ENCODE measurements at regions not wholly inside any gene's neighbourhood (a gene's known extent, or its start where the extent isn't known, plus 50 kb on each side); places are given as distances from the start of the nearest gene placed in this dataset.

GRCh38 chr3:162879021-162879562, 1382.5 kb downstream of the OTOL1 start:
- Histone ChIP-seq H2BK15ac (ENCODE audit: low read depth, low read length) (no peak overlapping the region), H4K91ac (ENCODE audit: insufficient read length, low read depth, low read length) (no peak overlapping the region), H3K18ac (ENCODE audit: insufficient read length, low read depth, low read length) (no peak overlapping the region), H2AFZ (ENCODE audit: low read length) (no peak overlapping the region), H3K27ac (ENCODE audit: insufficient read length, low read depth, low read length) (no peak overlapping the region), H3K9me3 (ENCODE audit: control insufficient read depth, low read depth, low read length) (no peaks in the 10 kb centered on the region), H3K4me2 (ENCODE audit: insufficient read depth, insufficient read length, low read length) (no peak overlapping the region), H3K27me3 (ENCODE audit: insufficient read depth, low read length) (no peaks in the 10 kb centered on the region), H3T11ph (ENCODE audit: low read length) (no peak overlapping the region), H3K56ac (ENCODE audit: insufficient read length, low read depth, low read length) (no peak overlapping the region), H2BK20ac (ENCODE audit: low read depth, low read length, poor library complexity, severe bottlenecking) (no peak overlapping the region), H4K5ac (ENCODE audit: insufficient read length, low read depth, low read length) (no peak overlapping the region), H3K4me1 (ENCODE audit: insufficient read depth, low read length) (no peaks in the 10 kb centered on the region), H2BK120ac (ENCODE audit: low read depth, low read length, poor library complexity, severe bottlenecking) (no peak overlapping the region), H2AK5ac (ENCODE audit: insufficient read length, low read length) (no peak overlapping the region), H3K23ac (ENCODE audit: insufficient read length, low read depth, low read length) (no peak overlapping the region), H3K23me2 (ENCODE audit: insufficient read length, low read depth, low read length, poor library complexity, severe bottlenecking) (no peaks in the 10 kb centered on the region), H3K79me1 (ENCODE audit: insufficient read depth, low read depth, low read length, poor library complexity, severe bottlenecking) (no peaks in the 10 kb centered on the region), H2BK12ac (ENCODE audit: insufficient read length, low read depth, low read length) (no peak overlapping the region), H4K20me1 (ENCODE audit: control insufficient read depth, insufficient read depth, insufficient read length) (no peaks in the 10 kb centered on the region), H3K9ac (ENCODE audit: extremely low read depth, insufficient read length, low read length) (no peak overlapping the region), H3K79me2 (ENCODE audit: insufficient read depth, low read length) (no peaks in the 10 kb centered on the region), H3K4ac (ENCODE audit: low read depth, low read length) (no peak overlapping the region), H3K14ac (ENCODE audit: insufficient read depth, low read length) (no peak overlapping the region), H2BK5ac (ENCODE audit: insufficient read length, low read length) (no peak overlapping the region), H4K8ac (replicated peaks; ENCODE audit: insufficient read length, low read depth, low read length) (no peak overlapping the region)
- Mint-ChIP-seq H3K9me3 (no peaks in the 10 kb centered on the region), H3K4me1 (no peaks in the 10 kb centered on the region), H3K27me3 (ENCODE audit: low read depth) (no peaks in the 10 kb centered on the region), H3K27ac (no peak overlapping the region), H3K4me3 (no peak overlapping the region), H3K36me3 (ENCODE audit: insufficient read depth in 1 of 3, low read depth in 3 of 3) (no peaks in the 10 kb centered on the region)
- no peak for DNase-seq
- TF ChIP-seq, protein P1, sequence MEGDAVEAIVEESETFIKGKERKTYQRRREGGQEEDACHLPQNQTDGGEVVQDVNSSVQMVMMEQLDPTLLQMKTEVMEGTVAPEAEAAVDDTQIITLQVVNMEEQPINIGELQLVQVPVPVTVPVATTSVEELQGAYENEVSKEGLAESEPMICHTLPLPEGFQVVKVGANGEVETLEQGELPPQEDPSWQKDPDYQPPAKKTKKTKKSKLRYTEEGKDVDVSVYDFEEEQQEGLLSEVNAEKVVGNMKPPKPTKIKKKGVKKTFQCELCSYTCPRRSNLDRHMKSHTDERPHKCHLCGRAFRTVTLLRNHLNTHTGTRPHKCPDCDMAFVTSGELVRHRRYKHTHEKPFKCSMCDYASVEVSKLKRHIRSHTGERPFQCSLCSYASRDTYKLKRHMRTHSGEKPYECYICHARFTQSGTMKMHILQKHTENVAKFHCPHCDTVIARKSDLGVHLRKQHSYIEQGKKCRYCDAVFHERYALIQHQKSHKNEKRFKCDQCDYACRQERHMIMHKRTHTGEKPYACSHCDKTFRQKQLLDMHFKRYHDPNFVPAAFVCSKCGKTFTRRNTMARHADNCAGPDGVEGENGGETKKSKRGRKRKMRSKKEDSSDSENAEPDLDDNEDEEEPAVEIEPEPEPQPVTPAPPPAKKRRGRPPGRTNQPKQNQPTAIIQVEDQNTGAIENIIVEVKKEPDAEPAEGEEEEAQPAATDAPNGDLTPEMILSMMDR (conservative IDR thresholded peaks at IDR 0.05): no peak
- WGBS (ENCODE audit: extremely low coverage, insufficient read length, low lambda C conversion rate): no CpG with 5 or more reads among the region's 1 CpG

Data from H9 (cell line).